Mucosa of stomach (tissue), 1 donor: ENCODE measurements at regions not wholly inside any gene's neighbourhood (a gene's known extent, or its start where the extent isn't known, plus 50 kb on each side); places are given as distances from the start of the nearest gene placed in this dataset.
"Not testable (repeated sequence)": the region's sequence is repeated elsewhere in the genome, so short reads cannot be mapped to it uniquely, and the experiment has no call there.

ENCODE experiments used
- H3K27me3 ChIP-seq: one replicate; pipeline ENCODE4 v1.7.0; 2013; ENCODE audit warnings: mild to moderate bottlenecking, low read length; ENCODE audit not compliant: control insufficient read depth, insufficient read depth
- H3K36me3 ChIP-seq: one replicate; pipeline ENCODE4 v1.7.0; 2013; ENCODE audit warnings: low read length; ENCODE audit not compliant: control insufficient read depth, insufficient read depth
- H3K4me1 ChIP-seq: one replicate; pipeline ENCODE4 v1.7.0; 2013; ENCODE audit warnings: mild to moderate bottlenecking, low read length; ENCODE audit not compliant: control insufficient read depth, insufficient read depth
- H3K4me3 ChIP-seq: one replicate; pipeline ENCODE4 v1.7.0; 2013; ENCODE audit warnings: low read length
- H3K9ac ChIP-seq: one replicate; pipeline ENCODE4 v1.7.0; 2013; ENCODE audit warnings: mild to moderate bottlenecking, low read length, moderate library complexity
- H3K9me3 ChIP-seq: one replicate; pipeline ENCODE4 v1.7.0; 2013; ENCODE audit warnings: mild to moderate bottlenecking, low read length, moderate library complexity; ENCODE audit not compliant: control insufficient read depth
- donor health status: Pancreatic carcinoma.

- H3K27me3 ChIP-seq: no peaks in the 10 kb centered on the region
- H3K4me1 ChIP-seq: no peaks in the 10 kb centered on the region
- H3K9ac ChIP-seq: no peak overlapping the region
- H3K36me3 ChIP-seq: no peaks in the 10 kb centered on the region
- no peaks in the 10 kb centered on the region for H3K9me3 ChIP-seq
- H3K4me3 ChIP-seq: no peak overlapping the region
Observed at GRCh38 chr12:90484094-90484493, 470.9 kb downstream of the CCER1 start.

DNA sequence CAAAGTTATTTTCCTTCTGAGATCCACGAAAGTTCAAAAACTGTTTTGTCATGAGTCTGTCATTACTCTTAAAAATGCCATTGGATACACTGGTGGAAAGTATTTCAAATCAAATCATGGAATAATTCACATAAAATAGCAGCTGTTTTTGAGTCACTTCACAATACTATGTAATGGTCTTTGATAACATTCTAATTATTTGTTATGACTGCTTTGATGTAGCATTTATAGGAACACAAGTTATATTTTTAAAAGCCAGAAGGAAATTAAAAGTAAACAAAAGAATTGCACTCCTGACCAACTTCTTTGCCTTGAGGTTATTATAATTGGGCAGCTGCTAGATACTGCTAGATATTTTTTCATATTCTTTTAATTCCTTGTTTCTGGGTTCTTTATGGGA lies 473.2 kb downstream of the CCER1 start:
- Histone ChIP-seq H3K9me3 (no peaks in the 10 kb centered on the region), H3K4me3 (no peak overlapping the region), H3K27me3 (no peaks in the 10 kb centered on the region), H3K36me3 (no peaks in the 10 kb centered on the region), H3K9ac (no peak overlapping the region), H3K4me1 (no peaks in the 10 kb centered on the region)

DNA sequence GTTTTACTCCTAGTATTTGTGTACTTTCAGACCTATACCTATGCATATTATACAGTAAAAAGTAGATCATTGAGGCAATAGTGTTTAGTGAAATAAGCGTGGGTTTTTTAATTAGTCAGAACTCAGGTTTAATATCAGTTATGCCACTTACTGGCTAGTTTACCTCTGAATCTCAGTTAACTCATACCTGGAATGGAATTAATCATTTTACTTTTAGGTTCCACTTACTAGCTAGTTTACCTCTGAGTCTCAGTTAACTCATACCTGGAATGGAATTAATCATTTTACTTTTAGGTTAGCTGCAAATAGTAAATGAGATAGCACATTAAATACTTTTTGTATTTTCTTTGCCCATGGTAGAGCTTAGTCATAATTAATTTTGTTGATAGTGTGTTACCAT lies 475.7 kb downstream of the CCER1 start:
- Histone ChIP-seq H3K36me3 (no peaks in the 10 kb centered on the region), H3K9me3 (no peaks in the 10 kb centered on the region), H3K27me3 (no peaks in the 10 kb centered on the region), H3K9ac (no peak overlapping the region), H3K4me1 (no peaks in the 10 kb centered on the region), H3K4me3 (no peak overlapping the region)

DNA sequence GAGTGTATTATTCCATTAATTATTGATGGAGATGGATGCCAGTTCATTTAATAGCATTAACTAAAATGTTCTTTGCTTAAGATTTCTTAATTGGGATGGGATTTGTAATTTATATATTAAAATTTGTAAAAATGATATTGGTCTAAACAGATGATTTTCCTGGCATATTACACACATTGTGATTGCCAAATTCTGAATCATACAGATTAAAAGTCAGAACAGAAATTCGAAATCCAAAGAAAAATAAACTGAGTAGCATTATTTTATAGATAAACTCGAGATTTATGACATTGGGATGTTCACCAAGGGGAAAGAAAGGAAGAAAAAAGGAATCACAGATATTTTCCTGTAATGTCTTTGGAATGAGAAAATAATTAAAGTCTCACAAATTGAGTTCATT lies 481.1 kb downstream of the CCER1 start:
- H3K4me1 ChIP-seq: no peaks in the 10 kb centered on the region

DNA sequence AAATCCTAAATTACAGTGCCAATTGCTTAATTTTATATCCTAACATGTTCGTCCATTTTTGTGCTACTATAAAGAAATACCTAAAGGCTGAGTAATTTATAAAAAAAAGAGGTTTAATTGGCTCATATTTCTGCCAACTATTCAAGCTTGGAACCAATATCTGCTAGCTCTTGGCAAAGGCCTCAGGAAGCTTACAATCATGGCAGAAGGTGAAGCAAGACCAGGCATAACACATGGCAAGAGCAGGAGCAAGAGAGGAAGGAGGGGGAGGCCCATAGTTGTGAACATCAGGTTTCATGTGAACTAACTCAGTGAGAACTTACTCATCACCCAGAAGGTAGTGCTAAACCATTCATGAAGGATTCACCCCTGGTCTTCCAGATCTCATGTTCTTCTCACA lies 494.3 kb downstream of the CCER1 start:
- no peak overlapping the region for H3K4me3 ChIP-seq
- H3K27me3 ChIP-seq: no peaks in the 10 kb centered on the region
- no peaks in the 10 kb centered on the region for H3K4me1 ChIP-seq
- H3K9ac ChIP-seq: no peak overlapping the region
- H3K9me3 ChIP-seq: no peaks in the 10 kb centered on the region
- H3K36me3 ChIP-seq: no peaks in the 10 kb centered on the region

More for the DNA sequence above, 481.1 kb downstream of the CCER1 start:
- no peaks in the 10 kb centered on the region for H3K9me3 ChIP-seq
- H3K27me3 ChIP-seq: no peaks in the 10 kb centered on the region
- H3K36me3 ChIP-seq: no peaks in the 10 kb centered on the region
- H3K4me3 ChIP-seq: no peak overlapping the region
- H3K9ac ChIP-seq: no peak overlapping the region

DNA sequence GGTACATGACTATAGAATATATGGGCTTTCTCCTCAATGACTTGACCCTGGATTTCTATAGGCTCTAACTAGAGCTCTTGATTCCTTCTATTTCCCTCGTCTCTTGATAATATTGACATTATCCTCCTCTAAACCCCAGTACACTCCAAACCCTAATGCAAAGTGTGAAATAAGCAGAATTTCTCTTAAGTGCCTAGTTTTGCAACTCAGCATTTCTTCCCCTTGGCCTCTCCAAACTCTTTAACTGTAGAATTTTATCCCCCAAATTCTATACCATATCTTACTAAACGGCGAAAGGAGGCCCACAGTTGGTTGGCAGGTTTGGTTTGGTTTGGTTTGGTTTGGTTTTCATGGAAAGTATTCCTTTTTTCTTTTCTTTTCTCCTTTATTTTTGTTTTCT lies 498.7 kb downstream of the CCER1 start:
- H3K4me1 ChIP-seq: no peaks in the 10 kb centered on the region
- H3K4me3 ChIP-seq: no peak overlapping the region
- H3K36me3 ChIP-seq: no peaks in the 10 kb centered on the region
- no peak overlapping the region for H3K9ac ChIP-seq
- H3K9me3 ChIP-seq: no peaks in the 10 kb centered on the region
- no peaks in the 10 kb centered on the region for H3K27me3 ChIP-seq

GRCh38 chr12:90455756-90456155 lies 499.2 kb downstream of the CCER1 start:
- no peaks in the 10 kb centered on the region for H3K27me3 ChIP-seq
- no peak overlapping the region for H3K9ac ChIP-seq
- no peak overlapping the region for H3K4me3 ChIP-seq
- no peaks in the 10 kb centered on the region for H3K9me3 ChIP-seq
- H3K4me1 ChIP-seq: no peaks in the 10 kb centered on the region
- no peaks in the 10 kb centered on the region for H3K36me3 ChIP-seq

- H3K36me3 ChIP-seq: no peaks in the 10 kb centered on the region
- no peaks in the 10 kb centered on the region for H3K9me3 ChIP-seq
- no peaks in the 10 kb centered on the region for H3K27me3 ChIP-seq
- no peak overlapping the region for H3K4me3 ChIP-seq
- H3K9ac ChIP-seq: no peak overlapping the region
- no peaks in the 10 kb centered on the region for H3K4me1 ChIP-seq
Observed at GRCh38 chr12:90449611-90450010, 505.4 kb downstream of the CCER1 start.

DNA sequence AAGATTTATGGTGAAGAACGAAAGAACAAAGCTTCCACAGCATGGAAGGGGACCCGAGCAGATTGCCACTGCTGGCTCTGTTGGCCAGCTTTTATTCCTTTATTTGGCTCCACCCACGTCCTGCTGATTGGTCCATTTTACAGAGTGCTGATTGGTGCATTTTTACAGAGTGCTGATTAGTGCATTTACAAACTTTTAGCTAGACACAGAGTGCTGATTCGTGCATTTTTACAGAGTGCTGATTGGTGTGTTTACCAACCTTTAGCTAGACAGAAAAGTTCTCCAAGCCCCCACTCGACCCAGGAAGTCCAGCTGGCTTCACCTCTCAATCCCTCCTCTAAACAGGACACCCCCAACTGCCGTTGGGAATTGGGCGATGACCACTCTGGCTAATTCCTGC lies 511.5 kb downstream of the CCER1 start:
- H3K9ac ChIP-seq, H3K9me3 ChIP-seq, H3K36me3 ChIP-seq, H3K27me3 ChIP-seq, H3K4me3 ChIP-seq, H3K4me1 ChIP-seq: not testable (repeated sequence)

- no peak overlapping the region for H3K9ac ChIP-seq
- H3K4me3 ChIP-seq: no peak overlapping the region
- H3K9me3 ChIP-seq: no peaks in the 10 kb centered on the region
- H3K4me1 ChIP-seq: no peaks in the 10 kb centered on the region
- no peaks in the 10 kb centered on the region for H3K36me3 ChIP-seq
- H3K27me3 ChIP-seq: no peaks in the 10 kb centered on the region
Observed at GRCh38 chr12:90441431-90441830, 513.5 kb downstream of the CCER1 start.

DNA sequence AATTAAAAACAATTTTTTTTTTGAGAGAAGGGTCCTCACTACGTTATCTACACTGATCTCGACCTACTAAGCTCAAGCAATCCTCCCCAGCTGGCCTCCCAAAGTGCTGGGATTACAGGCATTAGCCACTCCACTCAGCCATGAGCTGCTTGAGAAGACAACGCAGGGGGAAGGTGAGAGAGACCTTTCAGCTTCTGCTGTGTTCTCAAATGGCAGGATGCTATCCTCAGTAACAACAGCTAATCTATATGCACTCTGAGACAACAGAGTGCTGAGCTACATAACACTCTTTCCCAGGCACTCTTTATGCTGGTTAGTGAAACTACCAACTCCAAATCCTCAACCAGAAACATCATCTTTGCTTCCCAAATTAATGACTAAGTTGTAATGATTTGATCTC lies 526.1 kb downstream of the CCER1 start:
- H3K9me3 ChIP-seq: no peaks in the 10 kb centered on the region
- no peaks in the 10 kb centered on the region for H3K4me1 ChIP-seq
- H3K27me3 ChIP-seq: no peaks in the 10 kb centered on the region
- no peak overlapping the region for H3K4me3 ChIP-seq
- H3K9ac ChIP-seq: no peak overlapping the region
- H3K36me3 ChIP-seq: no peaks in the 10 kb centered on the region

- Histone ChIP-seq H3K36me3 (no peaks in the 10 kb centered on the region), H3K4me1 (no peaks in the 10 kb centered on the region), H3K9me3 (no peaks in the 10 kb centered on the region), H3K9ac (no peak overlapping the region), H3K4me3 (no peak overlapping the region), H3K27me3 (no peaks in the 10 kb centered on the region)
Observed at GRCh38 chr12:90428465-90428864, 526.5 kb downstream of the CCER1 start.

- Histone ChIP-seq H3K4me3 (no peak overlapping the region), H3K9me3 (no peaks in the 10 kb centered on the region), H3K9ac (no peak overlapping the region), H3K4me1 (no peaks in the 10 kb centered on the region), H3K36me3 (no peaks in the 10 kb centered on the region), H3K27me3 (no peaks in the 10 kb centered on the region)
Observed at GRCh38 chr12:90423965-90424364, 531.0 kb downstream of the CCER1 start.
